ENCODE measurements at regions not wholly inside any gene's neighbourhood (a gene's known extent, or its start where the extent isn't known, plus 50 kb on each side); places are given as distances from the start of the nearest gene placed in this dataset.

- no peak for TF ChIP-seq CTCF (conservative IDR thresholded peaks at IDR 0.05)
- no peak for TF ChIP-seq ZFX (IDR thresholded peaks at IDR 0.05)
- H3K27ac ChIP-seq, result no peak overlapping the region
These were observed 200.2 kb upstream of the TARS1 start for GRCh38 chr5:33240558-33240957.

GRCh38 chr5:33241802-33242201 lies 199.0 kb upstream of the TARS1 start:
- no peak overlapping the region for H3K27ac ChIP-seq
- no peak for TF ChIP-seq ZFX (IDR thresholded peaks at IDR 0.05)
- no peak for TF ChIP-seq CTCF (conservative IDR thresholded peaks at IDR 0.05)

GRCh38 chr5:33242277-33242676 lies 198.5 kb upstream of the TARS1 start:
- H3K27ac ChIP-seq, result no peak overlapping the region
- TF ChIP-seq ZFX (IDR thresholded peaks at IDR 0.05), result no peak
- TF ChIP-seq CTCF (conservative IDR thresholded peaks at IDR 0.05), result no peak

DNA sequence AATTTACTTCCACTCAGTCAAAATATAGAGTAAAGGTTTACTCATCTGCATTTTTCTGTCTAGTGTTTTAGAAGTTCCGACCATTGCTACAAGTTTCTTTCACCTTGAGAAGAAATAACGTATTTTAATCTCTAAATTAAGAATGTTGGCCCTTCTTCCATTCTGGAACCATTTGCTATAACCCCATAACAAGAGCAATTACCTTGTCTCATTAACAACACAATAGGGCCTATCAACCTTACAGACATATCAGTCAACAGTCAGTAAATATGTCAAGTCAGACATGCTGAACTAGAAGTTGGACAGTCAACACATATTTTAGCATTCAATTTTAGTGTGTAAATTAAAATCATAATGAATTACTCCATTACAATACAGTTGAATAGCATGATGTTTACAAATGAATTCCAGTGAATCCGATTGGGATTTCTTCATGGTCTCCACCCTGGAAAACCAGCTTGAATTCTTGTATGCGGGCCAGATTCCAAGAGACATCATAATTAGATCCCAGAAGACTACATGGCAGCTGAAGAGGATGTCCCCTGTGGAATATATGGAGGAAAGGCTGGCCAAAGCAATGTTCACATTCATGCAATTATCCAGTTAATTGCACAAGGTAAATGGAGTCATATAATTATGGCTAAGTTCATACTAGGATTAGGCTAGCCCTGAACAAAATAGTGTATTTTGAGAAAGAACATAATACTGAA lies 196.2 kb upstream of the TARS1 start:
- TF ChIP-seq CTCF (conservative IDR thresholded peaks at IDR 0.05) (no peak), ZFX (IDR thresholded peaks at IDR 0.05) (no peak)
- H3K27ac ChIP-seq, result no peak overlapping the region

DNA sequence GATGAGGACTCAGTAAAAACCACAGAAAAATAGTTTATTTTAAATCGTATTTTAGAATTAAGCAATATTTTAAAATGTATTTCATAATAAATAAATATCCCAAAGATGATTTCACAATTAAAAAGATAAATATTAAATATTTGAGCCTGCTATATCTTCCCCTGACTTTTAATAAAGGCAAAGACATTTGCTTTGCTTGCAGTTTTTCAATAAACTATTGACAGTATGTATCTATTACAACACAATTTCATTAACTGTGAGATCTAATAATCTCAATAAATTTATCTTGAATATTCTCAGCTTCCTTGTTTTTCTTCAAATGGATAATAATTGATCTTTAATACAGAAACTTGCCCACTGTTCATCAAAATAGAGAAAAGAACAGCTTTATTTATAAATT lies 186.2 kb upstream of the TARS1 start:
- H3K27ac ChIP-seq, result no peak overlapping the region
- TF ChIP-seq ZFX (IDR thresholded peaks at IDR 0.05) (no peak), CTCF (conservative IDR thresholded peaks at IDR 0.05) (no peak)

GRCh38 chr5:33257807-33258429 lies 182.8 kb upstream of the TARS1 start:
- TF ChIP-seq ZFX (IDR thresholded peaks at IDR 0.05) (no peak), CTCF (conservative IDR thresholded peaks at IDR 0.05) (peak; percentile 9)
- H3K27ac ChIP-seq, result no peak overlapping the region

DNA sequence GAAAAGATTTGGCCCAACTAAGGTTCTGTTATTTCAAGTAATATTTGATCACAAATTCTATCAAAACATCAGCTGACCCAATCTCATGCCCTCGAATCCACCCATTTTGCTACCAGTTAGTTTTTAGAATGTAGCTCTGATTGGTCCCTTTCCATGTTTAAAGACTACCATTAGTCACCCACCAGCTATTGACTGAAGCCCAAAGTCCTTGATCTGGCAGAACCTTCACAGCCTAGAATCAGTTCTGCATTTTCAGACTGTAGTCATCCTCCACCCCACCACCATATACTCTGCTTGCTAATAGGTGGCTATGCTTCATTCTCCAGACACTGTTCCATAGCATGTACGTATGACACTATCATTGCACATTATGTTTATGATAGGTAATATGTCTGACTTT lies 182.2 kb upstream of the TARS1 start:
- H3K27ac ChIP-seq, result no peak overlapping the region
- TF ChIP-seq CTCF (conservative IDR thresholded peaks at IDR 0.05), result no peak
- TF ChIP-seq ZFX (IDR thresholded peaks at IDR 0.05), result no peak
